Lower leg skin (tissue), 4 donors: ENCODE measurements at regions not wholly inside any gene's neighbourhood (a gene's known extent, or its start where the extent isn't known, plus 50 kb on each side); places are given as distances from the start of the nearest gene placed in this dataset.
"Not testable (repeated sequence)": the region's sequence is repeated elsewhere in the genome, so short reads cannot be mapped to it uniquely, and the experiment has no call there.

ENCODE experiments used
- DNase-seq, 2 donors: peaks; one replicate each; pipeline ENCODE4 v3.0.0-alpha.2; 2019; ENCODE audit warnings: low spot score in 2 of 2
- H3K4me3 ChIP-seq: fragments of 200-600 bp; sonication (generic); 2 replicates; pipeline ENCODE4 v1.5.1; 2017; ENCODE audit warnings: mild to moderate bottlenecking, low read depth; ENCODE audit not compliant: poor library complexity, severe bottlenecking
- CTCF ChIP-seq, 3 donors: fragments of 450-650 bp; IDR thresholded peaks; one replicate each; pipeline ENCODE4 v1.5.1; 2016; ENCODE audit warnings: antibody characterized with exemption in 3 of 3, mild to moderate bottlenecking in 3 of 3, moderate library complexity in 2 of 3
- POLR2A ChIP-seq, 2 donors: fragments of 450-650 bp; IDR thresholded peaks; one replicate each; pipeline ENCODE4 v1.6.1; 2016 to 2017; ENCODE audit warnings: antibody characterized with exemption in 2 of 2, mild to moderate bottlenecking in 1 of 2, moderate library complexity in 1 of 2
- WGBS, 2 donors: methylation state at CpG; one replicate each; pipeline ENCODE4 v1.1.5; 2018; 5-methylcytosine and 5-hydroxymethylcytosine counted together
- intact Hi-C: fragments of 100-400 bp; cut with DNase I; formaldehyde crosslinking; loops from one replicate; pipeline ENCODE4 v1.15.0; 2023; ENCODE audit warnings: low total_unique reads

- no peak for DNase-seq
- no peak overlapping the region for H3K4me3 ChIP-seq
- intact Hi-C loops: no loop called here
- WGBS, 2 donors: 74% methylated on average over 4 of the region's 4 CpGs
- TF ChIP-seq CTCF (IDR thresholded peaks at IDR 0.05) (no peak), POLR2A (IDR thresholded peaks at IDR 0.05) (no peak)
Measured at GRCh38 chr10:78605800-78606350, 462.9 kb upstream of the ZMIZ1 start.

- intact Hi-C loops, DNase-seq, H3K4me3 ChIP-seq: not testable (repeated sequence)
- WGBS, 2 donors: 89 to 95% methylated on average over 2 of the region's 2 CpGs
Measured at GRCh38 chr10:78606766-78607165, 462.0 kb upstream of the ZMIZ1 start.

GRCh38 chr10:78609976-78610375 lies 458.8 kb upstream of the ZMIZ1 start:
- TF ChIP-seq POLR2A (IDR thresholded peaks at IDR 0.05) (no peak), CTCF (IDR thresholded peaks at IDR 0.05) (no peak)
- no peak overlapping the region for H3K4me3 ChIP-seq
- no peak for DNase-seq
- intact Hi-C loops: no loop called here
- WGBS, 2 donors: 81 to 96% methylated on average over 1 of the region's 1 CpG

- H3K4me3 ChIP-seq: no peak overlapping the region
- intact Hi-C loops: no loop called here
- no peak for TF ChIP-seq POLR2A (IDR thresholded peaks at IDR 0.05)
- no peak for TF ChIP-seq CTCF (IDR thresholded peaks at IDR 0.05)
- no peak for DNase-seq
Measured at GRCh38 chr10:78613132-78613531, 455.6 kb upstream of the ZMIZ1 start.

- TF ChIP-seq POLR2A (IDR thresholded peaks at IDR 0.05) (no peak), CTCF (IDR thresholded peaks at IDR 0.05) (no peak)
- WGBS, 2 donors: 75 to 80% methylated on average over 4 of the region's 4 CpGs
- H3K4me3 ChIP-seq: no peak overlapping the region
- intact Hi-C loops: no loop called here
- no peak for DNase-seq
Measured at GRCh38 chr10:78614267-78614666, 454.5 kb upstream of the ZMIZ1 start.

- no peak for DNase-seq
- no peak for TF ChIP-seq CTCF (IDR thresholded peaks at IDR 0.05)
- no peak for TF ChIP-seq POLR2A (IDR thresholded peaks at IDR 0.05)
- no peak overlapping the region for H3K4me3 ChIP-seq
- intact Hi-C loops: no loop called here
- 96 to 97% methylated on average over 3 of the region's 3 CpGs for WGBS, 2 donors
Measured at GRCh38 chr10:78614744-78615143, 454.0 kb upstream of the ZMIZ1 start.
